Activated T-cell treated with anti-CD3 and anti-CD28 coated beads for 48 hours (primary cell): ENCODE measurements at regions not wholly inside any gene's neighbourhood (a gene's known extent, or its start where the extent isn't known, plus 50 kb on each side); places are given as distances from the start of the nearest gene placed in this dataset.
"Not testable (repeated sequence)": the region's sequence is repeated elsewhere in the genome, so short reads cannot be mapped to it uniquely, and the experiment has no call there.

Source experiments
- DNase-seq: peaks from one replicate; pipeline ENCODE4 v3.0.0-alpha.2; 2020; ENCODE audit warnings: low read depth

DNA sequence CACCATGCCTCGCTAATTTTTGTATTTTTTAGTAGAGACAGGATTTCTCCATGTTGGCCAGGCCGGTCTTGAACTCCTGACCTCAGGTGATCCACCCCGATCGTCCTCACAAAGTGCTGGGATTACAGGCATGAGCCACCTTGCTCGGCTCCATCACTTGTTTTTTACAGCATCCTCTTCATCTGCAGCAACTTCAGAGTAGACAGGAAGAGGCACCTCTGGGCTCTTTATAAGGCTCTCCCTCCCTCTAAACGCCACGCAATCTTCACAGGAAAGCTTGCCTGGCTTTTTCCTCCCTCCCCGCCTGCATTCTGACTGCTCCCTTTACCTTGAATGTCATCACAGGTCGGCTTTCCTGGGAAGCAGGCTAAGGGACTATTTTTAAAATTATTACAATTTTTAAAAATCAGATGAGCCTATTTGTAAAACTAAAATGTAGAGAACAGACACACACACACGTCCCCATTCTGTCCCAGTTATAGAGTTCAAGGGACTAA lies 111.5 kb upstream of the LDB2 start:
- DNase-seq = no peak

GRCh38 chr4:17008834-17009345 lies 110.4 kb upstream of the LDB2 start:
- no peak for DNase-seq

- not testable (repeated sequence) for DNase-seq
These were observed 105.4 kb upstream of the LDB2 start for GRCh38 chr4:17003606-17004392.

GRCh38 chr4:16995451-16995850 lies 97.0 kb upstream of the LDB2 start:
- DNase-seq = no peak

- no peak for DNase-seq
These were observed 95.8 kb upstream of the LDB2 start for GRCh38 chr4:16993956-16994840.

DNA sequence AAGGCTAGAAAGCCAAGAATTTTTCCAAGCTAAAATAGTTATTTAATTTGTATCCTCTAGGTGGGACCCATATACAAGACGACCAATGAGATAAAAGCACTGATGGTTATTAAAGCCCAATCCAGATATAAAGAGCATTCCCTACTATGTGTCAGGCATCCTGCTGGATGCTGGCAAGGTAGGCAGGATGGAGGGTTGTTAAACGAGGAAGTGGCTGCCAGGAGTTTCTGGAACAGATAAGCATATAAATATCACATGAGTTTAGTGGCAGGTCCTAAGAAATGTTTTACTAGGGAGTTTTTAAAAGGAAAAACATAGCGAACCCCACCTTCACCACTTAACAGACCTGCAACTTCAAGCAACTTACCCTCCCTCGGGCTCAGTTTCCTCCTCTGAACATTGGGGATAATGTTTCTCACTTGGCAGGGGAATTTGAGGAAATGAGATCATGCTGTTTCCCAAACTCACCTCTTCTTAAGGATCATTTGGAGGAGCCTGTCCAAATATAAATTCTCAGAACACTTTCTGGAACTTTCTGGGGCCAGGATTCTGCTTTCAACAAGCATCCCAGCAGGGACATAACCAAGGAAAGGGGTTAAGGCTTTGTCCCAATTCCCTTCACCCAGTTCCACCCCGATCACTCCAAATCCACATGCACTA lies 94.3 kb upstream of the LDB2 start:
- DNase-seq = no peak

DNA sequence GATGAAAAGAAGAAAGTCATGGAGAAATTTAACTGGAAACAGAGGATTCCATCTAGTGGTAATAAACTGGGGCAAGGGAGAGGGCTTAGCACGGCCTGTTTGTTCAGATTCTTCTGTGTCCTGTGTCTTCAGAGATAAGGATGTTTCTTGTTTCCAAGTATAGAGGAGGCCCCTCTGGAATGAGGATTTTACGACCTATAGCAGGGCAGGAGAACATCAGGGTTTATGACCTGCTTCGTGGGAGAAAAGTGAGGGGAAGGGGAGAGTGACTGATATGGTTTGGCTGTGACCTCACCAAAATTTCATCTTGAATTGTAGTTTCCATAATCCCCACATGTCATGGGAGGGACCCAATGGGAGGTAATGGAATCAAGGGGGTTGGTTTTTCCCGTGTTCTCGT lies 93.0 kb upstream of the LDB2 start:
- DNase-seq = no peak

DNA sequence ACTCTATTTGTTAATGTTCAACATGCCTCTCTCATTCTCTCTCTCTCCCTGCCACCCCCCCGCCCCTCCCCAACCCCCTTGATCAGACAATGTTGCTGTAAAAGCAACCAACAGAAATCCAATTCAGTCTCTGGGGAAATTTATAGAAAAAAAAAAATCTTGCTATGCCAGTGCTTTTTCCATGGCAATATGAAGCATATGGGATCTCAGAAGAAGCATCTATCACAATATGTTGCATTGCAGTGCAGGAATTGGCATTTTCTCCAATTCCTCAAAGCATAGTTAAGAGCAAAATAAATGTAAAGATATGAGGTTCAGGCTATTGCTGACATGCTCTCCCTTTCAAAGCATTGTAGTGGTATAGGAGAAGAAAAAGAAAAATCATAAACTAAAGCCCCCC lies 90.9 kb upstream of the LDB2 start:
- DNase-seq = no peak

GRCh38 chr4:16988814-16989213 lies 90.4 kb upstream of the LDB2 start:
- DNase-seq = no peak

- no peak for DNase-seq
These were observed 78.6 kb upstream of the LDB2 start for GRCh38 chr4:16977081-16977480.

DNA sequence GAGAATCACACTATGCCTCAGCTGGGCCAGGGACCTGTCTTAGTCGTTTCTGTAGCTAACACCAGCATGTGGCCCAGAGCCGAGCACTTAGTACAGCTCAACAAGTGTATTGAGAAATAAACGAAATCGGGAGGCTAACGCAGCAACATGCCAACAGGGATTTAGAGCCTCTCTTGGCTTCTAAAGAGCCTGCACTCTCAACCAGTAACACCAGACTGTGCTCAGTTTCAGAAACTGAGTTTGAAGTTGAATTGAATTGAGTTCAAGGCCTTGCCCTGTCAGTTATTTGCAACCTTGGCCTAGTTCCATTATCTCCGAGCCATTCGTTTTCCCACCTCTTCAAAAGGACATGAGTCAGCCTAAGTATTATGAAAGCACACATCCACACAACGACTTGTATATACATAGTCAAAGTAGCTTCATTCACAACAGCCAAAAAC lies 71.3 kb upstream of the LDB2 start:
- DNase-seq = no peak

- DNase-seq = no peak
These were observed 69.3 kb upstream of the LDB2 start for GRCh38 chr4:16967722-16968121.

DNA sequence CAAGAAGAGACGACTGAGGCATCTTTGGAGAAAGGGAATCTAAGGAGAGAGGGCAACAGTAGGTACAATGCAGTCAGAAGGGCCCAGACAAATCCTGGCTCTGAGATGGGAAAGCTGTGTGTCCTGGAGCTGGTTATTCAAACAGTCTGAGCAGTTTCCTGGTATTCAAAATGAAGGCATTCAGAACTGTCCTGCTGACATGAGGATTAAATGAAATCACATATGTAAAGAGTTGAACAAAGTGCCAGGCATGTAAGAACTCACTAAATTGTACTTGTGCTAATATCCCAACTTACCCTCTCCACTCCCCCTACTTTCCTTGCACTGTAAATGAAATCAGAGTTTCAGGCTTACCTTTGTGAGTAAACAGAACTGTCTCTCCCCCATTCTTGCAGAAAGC lies 60.9 kb upstream of the LDB2 start:
- DNase-seq = no peak

DNA sequence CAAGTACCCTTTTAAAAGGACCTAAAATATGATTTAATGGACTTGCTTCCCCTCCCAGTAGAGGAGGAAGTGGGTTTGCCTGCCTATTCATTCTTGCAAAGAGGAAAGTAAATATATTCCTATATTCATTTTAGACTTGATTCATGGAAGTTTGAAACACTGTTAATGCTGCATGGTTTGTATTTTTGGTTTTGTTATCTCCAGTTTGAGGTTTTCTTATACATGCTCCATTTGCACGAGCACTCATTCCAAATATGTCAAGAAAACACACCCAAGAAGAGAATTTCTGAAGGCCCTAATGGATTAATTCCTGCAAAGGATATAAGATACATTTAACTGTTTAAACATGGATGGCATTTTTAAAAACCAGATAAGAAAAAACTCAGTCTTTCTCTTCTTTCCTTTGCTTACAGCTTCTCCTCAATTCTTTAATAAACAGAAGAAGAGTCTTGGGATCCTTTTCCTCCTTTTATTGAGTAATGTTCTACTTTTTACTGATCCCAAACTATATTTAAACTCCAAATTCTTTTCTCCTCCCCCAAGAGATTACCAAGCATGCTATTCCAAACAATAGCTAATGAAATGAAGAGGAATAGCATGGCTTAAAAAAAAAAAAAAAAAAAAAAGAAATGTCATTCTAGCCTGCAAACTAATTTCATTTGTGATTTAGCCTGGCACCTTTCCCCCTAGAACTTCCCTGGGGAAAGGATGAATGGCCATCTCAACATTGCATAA lies 54.6 kb upstream of the LDB2 start:
- no peak for DNase-seq

DNA sequence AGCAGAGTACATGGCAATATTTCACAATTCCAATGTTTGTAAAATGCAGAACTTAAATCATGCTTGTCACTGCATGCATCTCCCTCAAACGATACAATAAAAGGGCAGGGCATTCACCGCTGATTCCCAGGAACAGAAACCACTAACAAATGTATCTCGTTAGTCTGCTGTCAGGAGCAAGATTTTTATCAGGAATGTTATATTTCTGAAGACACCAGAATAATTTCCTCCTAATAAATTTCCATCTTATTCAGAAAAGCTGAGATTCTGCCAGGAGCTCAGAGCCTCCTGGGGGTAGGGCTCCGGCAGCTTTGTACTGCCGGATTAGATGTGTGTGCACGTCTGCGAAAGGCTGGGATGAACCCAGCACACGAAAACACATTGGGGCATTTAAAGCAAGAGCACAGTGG lies 54.0 kb upstream of the LDB2 start:
- DNase-seq = no peak
